ENCODE measurements at regions not wholly inside any gene's neighbourhood (a gene's known extent, or its start where the extent isn't known, plus 50 kb on each side); places are given as distances from the start of the nearest gene placed in this dataset.

DNA sequence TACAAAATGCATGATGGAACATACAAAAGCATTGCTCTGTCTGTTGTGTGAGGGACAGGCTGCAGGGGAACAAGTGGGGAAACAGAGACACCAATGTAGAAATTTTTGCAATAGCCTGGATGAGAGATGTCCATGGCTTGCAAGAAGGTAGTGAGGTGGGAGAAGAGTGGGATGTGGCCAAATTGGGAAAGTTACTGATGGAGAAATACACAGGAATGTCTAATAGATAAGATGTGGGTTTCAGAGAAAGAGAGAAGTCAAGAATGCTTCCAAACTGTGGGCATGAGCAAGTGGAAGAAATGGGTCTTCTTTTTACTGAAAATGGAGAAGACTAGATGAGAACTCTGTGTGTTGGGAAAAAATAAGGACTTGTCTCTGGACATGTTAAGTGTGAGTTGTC, 592.7 kb downstream of the TNS3 start:
- no peak for TF ChIP-seq EZH2 (IDR thresholded peaks at IDR 0.05; ENCODE audit: borderline replicate concordance, insufficient read depth, low read depth, low read length, poor library complexity, severe bottlenecking)
- TF ChIP-seq, protein P1, sequence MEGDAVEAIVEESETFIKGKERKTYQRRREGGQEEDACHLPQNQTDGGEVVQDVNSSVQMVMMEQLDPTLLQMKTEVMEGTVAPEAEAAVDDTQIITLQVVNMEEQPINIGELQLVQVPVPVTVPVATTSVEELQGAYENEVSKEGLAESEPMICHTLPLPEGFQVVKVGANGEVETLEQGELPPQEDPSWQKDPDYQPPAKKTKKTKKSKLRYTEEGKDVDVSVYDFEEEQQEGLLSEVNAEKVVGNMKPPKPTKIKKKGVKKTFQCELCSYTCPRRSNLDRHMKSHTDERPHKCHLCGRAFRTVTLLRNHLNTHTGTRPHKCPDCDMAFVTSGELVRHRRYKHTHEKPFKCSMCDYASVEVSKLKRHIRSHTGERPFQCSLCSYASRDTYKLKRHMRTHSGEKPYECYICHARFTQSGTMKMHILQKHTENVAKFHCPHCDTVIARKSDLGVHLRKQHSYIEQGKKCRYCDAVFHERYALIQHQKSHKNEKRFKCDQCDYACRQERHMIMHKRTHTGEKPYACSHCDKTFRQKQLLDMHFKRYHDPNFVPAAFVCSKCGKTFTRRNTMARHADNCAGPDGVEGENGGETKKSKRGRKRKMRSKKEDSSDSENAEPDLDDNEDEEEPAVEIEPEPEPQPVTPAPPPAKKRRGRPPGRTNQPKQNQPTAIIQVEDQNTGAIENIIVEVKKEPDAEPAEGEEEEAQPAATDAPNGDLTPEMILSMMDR (IDR thresholded peaks at IDR 0.05) = no peak

DNA sequence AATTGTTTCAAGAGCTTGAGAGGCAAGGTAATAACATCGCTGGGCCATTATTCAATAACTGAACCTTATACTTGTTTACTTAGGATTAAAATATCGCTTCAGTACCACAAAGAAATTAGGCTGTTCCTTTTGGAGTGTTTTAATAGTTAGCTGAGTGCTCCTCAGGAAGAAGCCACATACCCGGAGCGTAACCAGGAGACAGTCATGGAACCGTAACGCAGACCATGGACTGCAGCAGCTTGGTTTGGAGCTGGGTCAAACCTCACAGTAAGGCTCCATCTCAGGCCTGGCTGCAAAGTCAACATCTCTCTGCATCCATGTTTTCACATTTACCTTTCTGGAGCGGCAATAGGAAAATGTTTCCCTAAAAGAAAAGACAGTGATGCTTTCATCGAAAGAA, 599.0 kb downstream of the TNS3 start:
- Histone ChIP-seq H3K79me2 (ENCODE audit: control insufficient read depth, insufficient read depth, low read length) (no peaks in the 10 kb centered on the region), H2AFZ (ENCODE audit: insufficient read depth, low read depth, low read length, poor library complexity, severe bottlenecking) (no peak overlapping the region), H3K4me2 (replicated peaks; ENCODE audit: low read depth, low read length, poor library complexity, severe bottlenecking) (no peak overlapping the region), H3K27me3 (replicated peaks in 1 of 4; ENCODE audit: control extremely low read depth in 1 of 4, control insufficient read depth in 3 of 4, insufficient read depth in 4 of 4, low read length in 3 of 4) (no peaks in the 10 kb centered on the region), H3K4me3 (ENCODE audit: control extremely low read depth in 1 of 5, extremely low read depth in 1 of 5, insufficient read depth in 1 of 5, low read depth in 2 of 5, low read length in 4 of 5) (no peak overlapping the region), H3K27ac (ENCODE audit: low read length in 2 of 2) (no peak overlapping the region), H3K9me3 (ENCODE audit: control extremely low read depth in 1 of 3, control insufficient read depth in 2 of 3, insufficient read depth in 1 of 3, low read length in 2 of 3) (no peaks in the 10 kb centered on the region), H3K9ac (ENCODE audit: low read length) (no peak overlapping the region), H3K4me1 (ENCODE audit: control insufficient read depth in 2 of 2, insufficient read depth in 2 of 2, low read length in 2 of 2) (no peaks in the 10 kb centered on the region), H4K20me1 (ENCODE audit: control insufficient read depth, insufficient read depth, low read length, poor library complexity, severe bottlenecking) (no peaks in the 10 kb centered on the region), H3K36me3 (replicated peaks in 1 of 2; ENCODE audit: control extremely low read depth in 1 of 2, control insufficient read depth in 1 of 2, extremely low read depth in 1 of 2, insufficient read depth in 2 of 2, low read length in 1 of 2) (no peaks in the 10 kb centered on the region)
- ATAC-seq (ENCODE audit: low read depth) (no peak), DNase-seq (no peak)
- Mint-ChIP-seq H3K4me3 (no peak overlapping the region), H3K27ac (no peak overlapping the region), H3K9me3 (ENCODE audit: insufficient read depth) (no peaks in the 10 kb centered on the region), H3K27me3 (peaks cover 9% of the 10 kb centered on the region), H3K4me1 (no peaks in the 10 kb centered on the region)
- intact Hi-C loops (cut with micrococcal nuclease) = no loop called here
- ChIA-PET CTCF (no interaction called here), POLR2A (no interaction called here)
- 94% methylated on average over 5 of the region's 8 CpGs for WGBS (ENCODE audit: insufficient coverage)
- TF ChIP-seq EZH2 (IDR thresholded peaks at IDR 0.05; ENCODE audit: borderline replicate concordance, insufficient read depth, low read depth, low read length, poor library complexity, severe bottlenecking) = no peak
- TF ChIP-seq, protein P1 (IDR thresholded peaks at IDR 0.05) = no peak

More for the DNA sequence above, 592.7 kb downstream of the TNS3 start:
- H3K27me3 ChIP-seq (replicated peaks in 1 of 4; ENCODE audit: control extremely low read depth in 1 of 4, control insufficient read depth in 3 of 4, insufficient read depth in 4 of 4, low read length in 3 of 4) = no peaks in the 10 kb centered on the region
- no peaks in the 10 kb centered on the region for H3K79me2 ChIP-seq (ENCODE audit: control insufficient read depth, insufficient read depth, low read length)
- no peak overlapping the region for H2AFZ ChIP-seq (ENCODE audit: insufficient read depth, low read depth, low read length, poor library complexity, severe bottlenecking)
- Mint-ChIP-seq H3K4me1 (no peaks in the 10 kb centered on the region), H3K27ac (no peak overlapping the region), H3K4me3 (no peak overlapping the region), H3K27me3 (peaks cover 9% of the 10 kb centered on the region), H3K9me3 (ENCODE audit: insufficient read depth) (no peaks in the 10 kb centered on the region)
- H4K20me1 ChIP-seq (ENCODE audit: control insufficient read depth, insufficient read depth, low read length, poor library complexity, severe bottlenecking) = no peaks in the 10 kb centered on the region
- H3K4me3 ChIP-seq (ENCODE audit: control extremely low read depth in 1 of 5, extremely low read depth in 1 of 5, insufficient read depth in 1 of 5, low read depth in 2 of 5, low read length in 4 of 5) = no peak overlapping the region
- H3K4me1 ChIP-seq (ENCODE audit: control insufficient read depth in 2 of 2, insufficient read depth in 2 of 2, low read length in 2 of 2) = no peaks in the 10 kb centered on the region
- H3K36me3 ChIP-seq (replicated peaks in 1 of 2; ENCODE audit: control extremely low read depth in 1 of 2, control insufficient read depth in 1 of 2, extremely low read depth in 1 of 2, insufficient read depth in 2 of 2, low read length in 1 of 2) = no peaks in the 10 kb centered on the region
- no peak overlapping the region for H3K4me2 ChIP-seq (replicated peaks; ENCODE audit: low read depth, low read length, poor library complexity, severe bottlenecking)
- intact Hi-C loops (cut with micrococcal nuclease) = no loop called here
- DNase-seq (no peak), ATAC-seq (ENCODE audit: low read depth) (no peak)
- CTCF ChIA-PET = no interaction called here
- no peak overlapping the region for H3K27ac ChIP-seq (ENCODE audit: low read length in 2 of 2)
- no peak overlapping the region for H3K9ac ChIP-seq (ENCODE audit: low read length)
- POLR2A ChIA-PET = no interaction called here
- no peaks in the 10 kb centered on the region for H3K9me3 ChIP-seq (ENCODE audit: control extremely low read depth in 1 of 3, control insufficient read depth in 2 of 3, insufficient read depth in 1 of 3, low read length in 2 of 3)
